Type B pancreatic cell (in vitro differentiated cells): ENCODE measurements at regions not wholly inside any gene's neighbourhood (a gene's known extent, or its start where the extent isn't known, plus 50 kb on each side); places are given as distances from the start of the nearest gene placed in this dataset.

Experiments used
- DNase-seq: peaks from one replicate; pipeline ENCODE4 v3.0.0; 2021; ENCODE audit warnings: mixed read lengths; ENCODE audit not compliant: unreplicated experiment; ENCODE audit errors: extremely low spot score
- H3K27ac Mint-ChIP-seq: 2 replicates; pipeline ENCODE4 v1.8.0; 2021; ENCODE audit warnings: mild to moderate bottlenecking, mixed read lengths
- H3K27me3 Mint-ChIP-seq: 2 replicates; pipeline ENCODE4 v1.8.0; 2021; ENCODE audit warnings: mixed read lengths
- H3K36me3 Mint-ChIP-seq: 2 replicates; pipeline ENCODE4 v1.8.0; 2021; ENCODE audit warnings: mixed read lengths
- H3K4me1 Mint-ChIP-seq: one replicate; pipeline ENCODE4 v1.8.0; 2021; ENCODE audit warnings: mixed read lengths; ENCODE audit not compliant: unreplicated experiment
- H3K4me3 Mint-ChIP-seq: 2 replicates; pipeline ENCODE4 v1.8.0; 2021; ENCODE audit warnings: mild to moderate bottlenecking, mixed read lengths
- H3K9me3 Mint-ChIP-seq: 2 replicates; pipeline ENCODE4 v1.8.0; 2021; ENCODE audit warnings: mixed read lengths
- TF ChIP-seq, protein P1 (sequence below): fragments of 200-600 bp; sonication (generic); conservative IDR thresholded peaks from 2 replicates; pipeline ENCODE4 v1.5.0; 2021; ENCODE audit warnings: antibody characterized with exemption, mild to moderate bottlenecking

DNA sequence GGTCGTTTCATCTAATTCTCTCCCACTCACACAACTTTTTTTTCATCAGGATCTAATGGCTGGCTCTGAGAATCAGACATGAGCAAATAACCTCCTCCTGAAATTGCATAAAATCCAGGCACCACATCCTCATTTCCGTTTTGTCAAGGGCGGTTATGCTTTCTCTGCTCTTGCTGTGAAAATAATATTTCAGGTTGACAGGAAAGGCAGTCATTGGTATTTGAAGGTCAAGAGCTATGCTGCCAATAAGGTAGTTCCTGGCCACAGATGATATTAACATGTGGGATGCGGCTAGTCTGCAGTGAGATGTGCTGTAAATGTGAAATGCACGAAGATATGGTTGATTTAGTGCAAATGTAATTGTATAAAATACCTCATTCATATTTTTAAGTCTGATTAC is 870.2 kb upstream of the TMEM132C start:
- DNase-seq = no peak
- no peak overlapping the region for H3K27ac Mint-ChIP-seq
- H3K4me3 Mint-ChIP-seq = no peak overlapping the region
- peaks cover 7% of the 10 kb centered on the region for H3K4me1 Mint-ChIP-seq
- peaks cover 10% of the 10 kb centered on the region for H3K27me3 Mint-ChIP-seq
- H3K9me3 Mint-ChIP-seq = no peaks in the 10 kb centered on the region
- H3K36me3 Mint-ChIP-seq = no peaks in the 10 kb centered on the region
- TF ChIP-seq, protein P1, sequence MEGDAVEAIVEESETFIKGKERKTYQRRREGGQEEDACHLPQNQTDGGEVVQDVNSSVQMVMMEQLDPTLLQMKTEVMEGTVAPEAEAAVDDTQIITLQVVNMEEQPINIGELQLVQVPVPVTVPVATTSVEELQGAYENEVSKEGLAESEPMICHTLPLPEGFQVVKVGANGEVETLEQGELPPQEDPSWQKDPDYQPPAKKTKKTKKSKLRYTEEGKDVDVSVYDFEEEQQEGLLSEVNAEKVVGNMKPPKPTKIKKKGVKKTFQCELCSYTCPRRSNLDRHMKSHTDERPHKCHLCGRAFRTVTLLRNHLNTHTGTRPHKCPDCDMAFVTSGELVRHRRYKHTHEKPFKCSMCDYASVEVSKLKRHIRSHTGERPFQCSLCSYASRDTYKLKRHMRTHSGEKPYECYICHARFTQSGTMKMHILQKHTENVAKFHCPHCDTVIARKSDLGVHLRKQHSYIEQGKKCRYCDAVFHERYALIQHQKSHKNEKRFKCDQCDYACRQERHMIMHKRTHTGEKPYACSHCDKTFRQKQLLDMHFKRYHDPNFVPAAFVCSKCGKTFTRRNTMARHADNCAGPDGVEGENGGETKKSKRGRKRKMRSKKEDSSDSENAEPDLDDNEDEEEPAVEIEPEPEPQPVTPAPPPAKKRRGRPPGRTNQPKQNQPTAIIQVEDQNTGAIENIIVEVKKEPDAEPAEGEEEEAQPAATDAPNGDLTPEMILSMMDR = no peak

DNA sequence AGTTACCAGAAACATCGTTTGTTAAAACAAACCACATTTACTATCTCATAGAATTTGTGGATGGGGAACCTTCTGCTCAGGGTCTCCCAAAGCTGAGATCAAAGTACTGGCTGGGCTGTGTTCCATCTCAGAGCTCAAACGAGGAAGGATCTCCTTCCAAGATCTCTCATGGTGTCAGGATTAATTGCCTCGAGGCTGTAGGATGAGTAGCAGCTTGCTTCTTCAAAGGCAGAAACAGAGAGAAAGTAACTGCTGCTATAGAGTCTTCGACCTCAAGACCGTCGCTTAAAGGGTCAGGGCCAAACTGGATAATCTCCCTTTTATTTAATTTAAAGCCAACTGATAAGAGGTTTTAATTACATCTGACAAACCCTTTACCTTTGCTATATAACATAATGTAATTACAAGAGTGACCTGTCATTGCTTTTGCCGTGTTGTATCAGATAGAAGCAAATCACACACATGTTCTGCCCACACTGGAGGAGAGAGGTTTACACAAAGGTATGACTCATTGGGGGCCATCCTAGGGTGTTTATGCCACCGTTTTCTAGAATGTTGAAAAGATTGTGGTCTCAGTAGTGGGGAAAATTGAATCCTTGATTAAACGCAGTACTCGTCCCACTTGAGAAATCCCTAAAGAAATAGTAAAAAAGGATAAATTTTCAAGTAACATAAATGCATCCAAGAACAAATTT is 868.8 kb upstream of the TMEM132C start:
- Mint-ChIP-seq H3K27me3 (peaks cover 10% of the 10 kb centered on the region), H3K36me3 (no peaks in the 10 kb centered on the region), H3K4me3 (no peak overlapping the region), H3K9me3 (no peaks in the 10 kb centered on the region), H3K27ac (no peak overlapping the region), H3K4me1 (peaks cover 7% of the 10 kb centered on the region)
- TF ChIP-seq, protein P1 = no peak
- no peak for DNase-seq

DNA sequence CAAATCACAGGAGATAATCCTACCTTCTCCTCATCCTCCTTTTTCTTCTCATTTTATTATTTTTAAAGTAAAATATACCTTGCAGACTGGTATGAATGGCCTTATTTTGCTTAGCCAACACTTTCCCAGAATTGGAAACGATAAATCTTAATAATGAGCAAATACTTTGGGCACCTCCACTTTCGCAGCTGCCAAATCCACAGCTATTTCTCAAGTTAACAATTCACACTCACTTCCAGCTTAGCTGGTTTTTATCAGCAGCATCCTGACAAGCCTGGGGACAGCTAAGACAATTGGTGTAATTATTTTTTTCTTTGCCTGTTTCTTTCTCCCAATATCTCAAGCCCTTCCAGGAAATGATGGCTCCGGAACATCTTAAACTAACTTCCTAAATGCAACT is 867.5 kb upstream of the TMEM132C start:
- no peak for DNase-seq
- Mint-ChIP-seq H3K4me1 (peaks cover 7% of the 10 kb centered on the region), H3K36me3 (no peaks in the 10 kb centered on the region)

DNA sequence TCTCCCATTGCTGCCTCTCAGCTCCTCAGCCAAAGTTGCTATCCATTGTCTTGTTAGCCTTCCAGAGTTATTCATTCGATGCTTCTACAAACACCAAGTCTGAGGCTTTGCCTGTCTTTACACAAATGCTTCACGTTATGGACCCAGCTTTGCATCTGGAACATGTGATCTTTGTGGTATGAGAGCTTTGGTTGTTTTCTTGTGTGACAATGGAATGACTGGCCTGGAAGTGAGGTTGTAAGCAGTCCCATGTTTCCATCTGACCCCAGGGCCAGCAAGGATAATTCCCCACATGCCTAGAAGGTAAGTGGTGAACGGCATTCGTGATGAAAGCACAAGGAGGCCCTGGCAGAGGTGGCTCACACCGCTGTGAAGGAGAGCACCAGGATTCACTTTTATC is 866.7 kb upstream of the TMEM132C start:
- no peaks in the 10 kb centered on the region for H3K9me3 Mint-ChIP-seq
- H3K4me1 Mint-ChIP-seq = peaks cover 7% of the 10 kb centered on the region
- TF ChIP-seq, protein P1 = no peak
- no peak overlapping the region for H3K4me3 Mint-ChIP-seq
- peaks cover 7% of the 10 kb centered on the region for H3K27me3 Mint-ChIP-seq
- no peak overlapping the region for H3K27ac Mint-ChIP-seq
- DNase-seq = no peak
- H3K36me3 Mint-ChIP-seq = no peaks in the 10 kb centered on the region

More for the DNA sequence above, 867.5 kb upstream of the TMEM132C start:
- no peaks in the 10 kb centered on the region for H3K9me3 Mint-ChIP-seq
- TF ChIP-seq, protein P1 = no peak
- no peak overlapping the region for H3K4me3 Mint-ChIP-seq
- no peak overlapping the region for H3K27ac Mint-ChIP-seq
- peaks cover 7% of the 10 kb centered on the region for H3K27me3 Mint-ChIP-seq

DNA sequence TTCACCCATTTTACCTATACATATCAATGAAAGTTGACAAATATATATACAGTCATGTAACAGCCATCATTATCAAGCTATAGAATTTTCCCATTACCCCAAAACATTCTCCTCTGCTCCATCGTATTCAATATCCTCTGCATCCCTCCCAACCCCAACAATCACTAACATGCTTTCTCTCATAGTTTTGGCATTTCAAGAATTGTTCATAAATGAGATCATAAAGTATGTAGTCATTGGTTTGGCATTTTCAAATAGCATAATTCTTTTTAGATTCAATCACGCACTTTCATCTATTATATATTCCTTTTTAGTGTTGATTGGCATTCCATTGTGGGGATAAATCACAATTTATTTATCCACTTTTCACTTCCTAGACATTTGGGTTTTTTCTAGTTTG is 866.0 kb upstream of the TMEM132C start:
- TF ChIP-seq, protein P1 = no peak
- H3K9me3 Mint-ChIP-seq = no peaks in the 10 kb centered on the region
- no peaks in the 10 kb centered on the region for H3K36me3 Mint-ChIP-seq
- no peak overlapping the region for H3K27ac Mint-ChIP-seq
- no peak for DNase-seq
- H3K4me1 Mint-ChIP-seq = peaks cover 7% of the 10 kb centered on the region
- peaks cover 7% of the 10 kb centered on the region for H3K27me3 Mint-ChIP-seq
- no peak overlapping the region for H3K4me3 Mint-ChIP-seq

DNA sequence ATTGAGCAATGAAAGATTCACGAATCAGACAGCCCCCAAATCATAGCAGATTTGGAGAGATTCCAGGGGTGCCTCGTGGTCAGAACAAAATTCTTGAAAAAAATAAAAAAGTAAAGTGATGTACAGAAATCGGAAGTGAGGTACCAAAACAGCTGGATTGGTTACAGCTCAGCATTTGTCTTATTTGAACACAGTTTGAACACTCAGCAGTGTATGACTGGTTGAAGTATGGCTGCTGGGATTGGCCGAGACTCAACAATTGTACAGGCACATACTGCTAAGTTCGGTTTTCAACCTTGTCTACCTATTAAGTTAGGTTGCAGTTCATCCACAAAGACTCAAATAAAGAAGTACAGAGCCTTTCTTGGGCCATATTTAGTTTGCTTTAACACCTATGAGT is 865.4 kb upstream of the TMEM132C start:
- TF ChIP-seq, protein P1 = no peak
- Mint-ChIP-seq H3K27ac (no peak overlapping the region), H3K4me1 (peaks cover 3% of the 10 kb centered on the region), H3K4me3 (no peak overlapping the region), H3K27me3 (peaks cover 10% of the 10 kb centered on the region), H3K9me3 (no peaks in the 10 kb centered on the region), H3K36me3 (no peaks in the 10 kb centered on the region)
- no peak for DNase-seq
